Stimulated activated CD4-positive, alpha-beta T cell treated with anti-CD3 and anti-CD28 coated beads, Interleukin-1b, Interleukin-23, amount 100 ng/mL, for 4 hours (primary cell): ENCODE measurements at regions not wholly inside any gene's neighbourhood (a gene's known extent, or its start where the extent isn't known, plus 50 kb on each side); places are given as distances from the start of the nearest gene placed in this dataset.
"Not testable (repeated sequence)": the region's sequence is repeated elsewhere in the genome, so short reads cannot be mapped to it uniquely, and the experiment has no call there.

Experiments
- DNase-seq, 2 donors: peaks; one replicate each; pipeline ENCODE4 v3.0.0-alpha.2; 2020; ENCODE audit warnings: low read depth in 2 of 2

DNA sequence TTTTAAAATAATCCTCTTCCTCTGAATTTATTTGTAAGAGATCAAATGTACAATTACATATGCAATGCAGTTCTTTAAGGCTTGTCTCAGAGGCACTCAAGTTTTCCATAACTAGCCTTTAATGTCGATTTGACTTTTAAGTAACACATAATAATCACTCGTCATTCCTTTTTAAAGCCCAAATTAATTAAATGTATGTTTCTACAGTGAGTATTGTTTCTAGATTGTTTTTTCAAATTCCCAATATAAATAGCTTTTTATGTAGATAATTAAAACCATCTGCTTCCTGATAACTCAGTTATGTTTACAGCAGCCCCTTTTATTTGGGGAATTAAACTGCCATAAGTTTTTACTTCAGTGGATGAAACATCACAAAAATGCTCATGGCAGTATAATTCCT lies 185.1 kb downstream of the ETNK1 start:
- DNase-seq: no peak

DNA sequence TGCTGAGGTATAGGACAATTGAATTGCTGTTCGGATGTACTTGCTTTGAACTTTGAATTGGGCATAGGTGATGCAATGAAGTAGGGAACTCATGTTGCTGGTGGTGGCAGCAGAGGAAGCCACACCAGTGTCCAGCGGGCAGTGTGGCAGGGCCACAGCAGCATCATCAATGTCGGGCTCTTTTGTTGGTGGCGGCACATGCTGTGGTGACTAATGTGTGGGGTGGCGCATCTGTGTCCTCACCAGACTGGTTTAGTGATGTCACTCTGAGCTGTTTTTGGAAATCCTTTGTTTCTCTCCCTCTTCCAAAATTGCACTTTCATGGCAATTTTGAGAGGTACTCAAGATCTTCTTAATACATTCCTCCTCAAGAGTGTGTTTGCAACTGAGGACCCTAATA lies 187.6 kb downstream of the ETNK1 start:
- no peak for DNase-seq

DNA sequence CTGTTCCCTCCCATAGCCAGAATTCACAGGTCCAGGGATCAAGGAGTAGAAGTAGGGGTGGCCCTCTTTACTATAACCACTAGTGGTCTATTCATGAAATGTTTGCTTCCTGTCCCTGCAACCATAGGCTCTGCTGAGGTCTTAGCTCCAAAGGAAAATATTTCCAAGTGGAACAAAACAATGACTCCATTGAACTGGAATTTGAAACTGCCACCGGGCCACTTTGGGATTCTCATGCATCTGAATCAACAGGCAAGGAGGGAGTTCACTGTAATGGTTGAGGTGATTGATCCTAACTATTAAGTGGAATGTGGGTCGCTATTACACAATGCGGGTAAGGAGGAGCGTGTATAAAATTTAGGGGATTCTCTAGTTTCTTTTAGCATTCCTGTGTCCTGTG lies 197.0 kb downstream of the ETNK1 start:
- DNase-seq: no peak

DNA sequence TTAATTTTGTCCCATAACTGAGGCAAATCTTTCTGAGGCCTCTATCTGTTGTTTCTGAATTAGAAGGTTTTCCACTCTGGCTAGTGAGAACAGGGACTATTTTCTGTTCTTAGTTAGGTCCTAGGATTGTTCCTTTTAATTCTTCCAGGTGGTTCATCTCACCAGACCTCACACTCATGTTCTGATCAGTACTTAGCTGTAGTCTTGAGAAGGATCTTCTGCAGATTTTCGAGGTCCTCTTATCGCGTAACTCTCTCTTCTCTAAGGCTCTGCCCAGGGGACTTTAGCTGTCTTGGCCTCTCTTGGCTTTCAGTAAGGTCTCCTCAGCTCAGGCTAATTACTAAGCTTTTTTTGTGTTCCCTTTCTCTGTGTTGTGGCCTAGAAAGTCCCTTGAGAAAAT lies 201.1 kb downstream of the ETNK1 start:
- no peak for DNase-seq

DNA sequence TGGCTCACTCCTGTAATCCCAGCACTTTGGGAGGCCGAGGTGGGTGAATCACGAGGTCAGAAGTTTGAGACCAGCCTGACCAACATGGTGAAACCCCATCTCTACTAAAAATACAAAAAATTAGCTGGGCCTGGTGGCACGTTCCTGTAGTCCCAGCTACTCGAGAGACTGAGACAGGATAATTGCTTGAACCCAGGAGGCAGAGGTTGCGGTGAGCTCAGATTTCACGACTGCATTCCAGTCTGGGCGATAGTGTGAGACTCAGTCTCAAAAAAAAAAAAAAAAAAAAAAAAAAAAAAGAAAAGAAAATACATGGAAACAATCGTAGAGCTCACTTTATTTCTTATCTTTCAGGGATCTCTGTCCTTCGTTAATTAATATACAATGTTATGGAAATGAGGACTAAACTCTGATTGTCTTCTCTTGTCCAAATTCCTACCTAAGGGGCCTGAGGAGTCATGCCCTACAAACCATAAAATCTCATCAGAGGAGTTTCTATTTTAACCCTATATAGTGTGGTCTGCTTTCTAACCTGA lies 201.5 kb downstream of the ETNK1 start:
- not testable (repeated sequence) for DNase-seq

DNA sequence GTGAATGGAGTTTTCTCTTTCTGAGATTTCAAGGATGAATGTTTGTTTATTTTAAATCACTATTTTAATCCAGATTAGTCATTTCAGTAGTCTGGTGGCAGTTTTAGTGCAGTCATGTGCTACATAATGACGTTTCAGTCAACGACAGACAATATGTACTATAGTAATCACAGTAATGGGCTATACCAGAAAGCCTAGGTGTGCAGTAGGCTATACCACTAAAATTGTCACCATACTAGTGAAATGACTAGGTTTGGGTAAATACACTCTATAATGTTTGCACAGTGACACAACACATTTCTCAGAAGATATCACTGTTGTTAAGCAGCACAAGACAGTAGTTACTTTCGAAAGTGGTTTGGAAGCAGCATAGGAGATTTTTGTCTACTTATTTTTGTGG lies 203.1 kb downstream of the ETNK1 start:
- DNase-seq: no peak

DNA sequence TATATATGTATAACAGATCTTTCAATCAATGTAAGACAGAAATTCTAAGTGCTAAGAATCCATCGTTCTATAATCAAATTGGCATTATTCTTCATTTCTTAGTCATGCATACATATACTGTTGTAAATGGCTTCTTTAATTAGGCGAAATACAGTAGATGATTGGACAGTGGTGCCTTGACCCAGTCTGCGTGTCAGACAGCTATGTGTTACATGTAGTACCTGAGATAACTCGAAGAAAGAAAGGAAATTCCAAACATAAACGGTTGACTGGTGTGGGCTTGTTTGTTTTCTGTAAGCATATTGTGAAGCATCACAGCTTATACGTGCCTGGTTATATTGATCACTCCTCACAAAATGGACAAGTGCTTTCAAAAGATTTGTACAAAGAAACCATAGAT lies 210.5 kb downstream of the ETNK1 start:
- DNase-seq: no peak

DNA sequence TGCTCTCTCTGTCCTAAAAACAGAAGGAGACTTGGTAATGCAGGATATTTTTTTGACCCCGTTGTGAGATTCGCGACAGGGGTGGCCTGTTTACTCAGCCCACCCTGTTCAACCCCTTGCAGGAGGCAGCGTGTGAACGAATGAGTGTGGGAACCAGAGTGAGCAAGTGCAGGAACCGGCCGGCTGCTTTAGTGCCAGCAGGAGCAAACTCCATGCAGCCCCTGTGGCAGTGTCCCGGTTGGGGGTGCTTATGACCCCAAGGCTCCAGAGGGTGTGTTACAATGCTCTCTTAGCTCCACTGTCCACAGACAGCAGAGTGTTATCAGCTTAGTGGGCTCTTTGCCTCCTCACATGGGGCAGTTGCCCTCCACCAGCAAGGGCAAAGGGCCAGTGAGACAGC lies 225.2 kb downstream of the ETNK1 start:
- no peak for DNase-seq

DNA sequence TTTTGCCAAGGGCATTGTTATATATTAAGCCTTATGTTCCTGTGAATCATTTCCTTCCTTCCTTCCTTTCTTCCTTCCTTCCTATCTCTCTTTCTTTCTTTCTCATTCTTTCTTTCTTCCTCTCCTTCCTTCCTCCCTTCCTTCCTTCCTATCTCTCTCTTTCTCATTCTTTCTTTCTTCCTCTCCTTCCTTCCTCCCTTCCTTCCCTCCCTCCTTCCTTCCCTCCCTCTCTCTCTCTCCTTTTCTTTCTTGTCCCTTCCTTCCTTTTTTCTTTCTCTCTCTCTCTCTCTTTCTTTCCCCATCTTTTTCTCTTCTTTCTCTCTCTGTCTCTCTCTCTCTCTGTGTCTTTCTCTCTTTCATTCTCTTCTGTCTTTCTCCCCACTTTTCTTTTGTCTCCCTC lies 226.6 kb downstream of the ETNK1 start:
- DNase-seq: no peak

DNA sequence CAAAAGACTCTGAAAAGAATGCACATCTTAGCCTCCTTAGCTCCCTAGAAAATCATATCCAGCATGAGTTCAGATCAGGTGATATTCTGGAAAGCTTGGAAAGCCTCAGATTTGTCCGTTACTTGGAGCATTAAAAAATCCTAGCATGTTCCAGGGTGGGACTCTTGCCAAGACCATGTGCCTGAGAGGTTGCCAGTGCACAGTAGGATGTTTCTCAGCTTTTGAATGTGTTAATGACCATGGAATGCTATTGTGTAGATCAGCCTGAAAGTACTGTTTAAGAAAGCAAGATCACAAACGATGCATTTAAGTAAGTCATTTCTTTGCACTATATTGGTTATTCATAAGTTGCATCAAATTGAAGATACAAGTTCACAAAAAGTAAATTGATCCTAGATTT lies 230.5 kb downstream of the ETNK1 start:
- no peak for DNase-seq

DNA sequence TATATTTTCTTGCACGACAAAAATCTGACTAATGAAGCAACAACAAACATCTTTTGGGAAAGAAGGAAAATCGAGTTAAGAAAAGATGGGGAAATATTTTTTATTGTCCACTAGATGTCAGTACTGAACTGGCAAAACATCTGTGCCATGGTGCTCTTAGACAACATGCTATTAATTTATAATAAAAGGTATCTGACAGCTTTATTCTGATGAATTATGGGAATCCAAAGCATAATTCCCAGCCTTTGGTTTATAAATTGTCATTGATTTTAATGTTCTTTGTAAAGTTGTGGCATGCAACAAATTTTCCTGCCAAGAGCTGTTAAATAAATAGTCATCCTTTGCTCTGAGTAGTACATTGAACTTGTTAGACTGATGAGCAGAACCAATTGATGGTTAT lies 231.2 kb downstream of the ETNK1 start:
- no peak for DNase-seq

DNA sequence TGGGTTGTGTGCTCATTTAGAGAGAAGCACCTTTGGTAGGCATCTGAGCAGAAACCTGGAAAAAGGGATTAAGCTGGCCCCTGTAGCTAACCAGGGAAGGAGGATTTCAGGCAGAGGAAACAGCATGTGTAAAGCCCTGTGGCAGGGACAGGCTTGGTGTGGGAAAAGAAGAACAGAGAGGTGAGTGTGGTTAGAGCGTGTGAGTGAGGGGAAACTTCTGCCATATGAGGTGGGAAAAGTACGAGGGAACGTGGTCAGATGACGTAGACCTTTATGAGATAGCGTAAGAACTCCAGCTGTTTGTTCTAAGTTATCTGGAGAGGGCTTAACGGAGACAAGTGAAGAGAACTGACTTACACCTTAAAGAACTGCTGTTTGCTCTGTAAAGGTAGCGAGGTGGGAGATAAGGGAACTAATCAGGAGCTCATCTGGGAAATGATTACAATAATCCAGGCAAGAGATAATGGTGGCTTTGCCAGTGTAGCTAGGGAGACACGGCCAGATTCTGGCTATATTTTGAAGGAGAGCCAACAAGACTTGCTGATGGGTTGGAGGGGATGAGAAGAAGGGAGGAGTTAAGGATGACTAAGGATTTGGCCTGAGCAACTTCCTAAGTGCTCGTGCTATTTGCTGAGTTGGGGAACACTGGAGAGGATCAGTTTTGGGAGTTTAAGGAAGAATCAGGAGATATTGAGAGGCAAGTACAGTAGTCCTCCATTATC lies 234.0 kb downstream of the ETNK1 start:
- no peak for DNase-seq

DNA sequence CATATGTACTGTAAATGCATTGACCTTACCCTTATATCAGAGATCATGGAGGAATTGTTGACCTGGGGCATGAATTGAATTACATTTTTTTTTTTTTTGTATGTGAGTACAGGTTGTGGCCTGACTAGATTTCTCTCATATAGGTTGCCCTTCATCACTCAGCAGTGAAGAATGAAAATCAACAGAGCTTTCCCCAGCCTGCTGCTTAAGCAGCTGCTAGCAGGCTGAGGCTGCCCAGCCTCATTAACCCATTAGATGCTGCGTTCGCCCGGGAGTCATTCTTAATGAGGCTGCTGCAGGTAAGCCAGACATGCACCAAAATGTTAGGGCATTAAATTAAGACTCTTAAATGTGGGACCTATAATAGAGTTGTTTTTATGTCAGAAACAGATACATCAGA lies 236.0 kb downstream of the ETNK1 start:
- DNase-seq: no peak

DNA sequence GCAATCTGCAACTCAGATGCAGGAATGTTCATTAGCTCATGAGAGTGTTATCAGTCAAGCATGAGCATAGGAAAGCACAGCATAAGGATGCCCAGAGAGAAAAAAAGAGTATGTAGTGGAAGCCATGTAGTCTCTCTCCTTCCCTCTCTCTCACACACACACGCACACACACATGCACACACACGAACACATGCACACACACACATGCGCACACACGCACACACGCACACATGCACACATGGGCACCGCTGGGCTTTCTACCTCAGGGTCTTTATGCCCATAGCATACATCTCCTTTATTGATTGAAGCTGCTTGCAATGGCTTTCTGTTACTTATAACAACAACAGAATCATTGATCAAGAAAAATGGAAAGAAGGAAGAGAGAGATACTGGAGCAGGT lies 240.9 kb downstream of the ETNK1 start:
- DNase-seq: no peak

DNA sequence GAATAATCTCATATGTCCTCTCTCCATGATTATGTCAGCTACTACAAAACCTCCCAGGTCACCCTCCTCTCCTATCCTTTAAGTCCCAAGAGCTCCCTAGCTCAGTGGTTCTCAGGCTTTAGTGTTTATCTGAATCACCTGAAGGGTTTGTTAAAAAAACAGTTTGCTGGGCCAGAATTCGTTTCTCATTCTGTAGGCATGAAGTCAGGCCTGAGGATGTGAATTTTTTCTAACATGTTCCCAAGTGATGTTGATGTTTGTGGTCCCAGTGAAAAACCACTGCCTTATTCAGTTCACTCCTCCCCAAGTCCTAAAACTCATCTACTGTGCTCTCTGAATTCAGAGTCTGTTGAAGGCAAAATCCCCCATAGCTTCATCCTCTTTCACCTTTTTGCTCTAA lies 241.4 kb downstream of the ETNK1 start:
- DNase-seq: no peak

DNA sequence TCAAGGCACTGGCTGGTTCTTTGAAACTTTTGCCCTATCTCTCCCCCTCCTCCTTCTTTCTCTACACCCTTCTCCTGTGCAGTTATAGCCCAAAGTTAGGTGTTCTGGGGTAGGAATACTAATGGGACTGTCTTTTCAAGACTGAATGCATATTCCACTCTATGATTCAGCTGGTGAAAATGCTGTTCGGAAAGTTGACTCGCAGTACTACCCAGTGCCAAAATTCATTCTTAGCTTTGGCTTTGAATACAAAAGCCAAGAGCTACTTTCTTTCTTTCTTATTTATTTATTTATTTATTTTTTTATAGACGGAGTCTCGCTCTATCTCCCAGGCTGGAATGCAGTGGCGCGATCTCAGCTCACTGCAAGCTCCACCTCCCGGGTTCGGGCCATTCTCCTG lies 249.2 kb downstream of the ETNK1 start:
- no peak for DNase-seq

DNA sequence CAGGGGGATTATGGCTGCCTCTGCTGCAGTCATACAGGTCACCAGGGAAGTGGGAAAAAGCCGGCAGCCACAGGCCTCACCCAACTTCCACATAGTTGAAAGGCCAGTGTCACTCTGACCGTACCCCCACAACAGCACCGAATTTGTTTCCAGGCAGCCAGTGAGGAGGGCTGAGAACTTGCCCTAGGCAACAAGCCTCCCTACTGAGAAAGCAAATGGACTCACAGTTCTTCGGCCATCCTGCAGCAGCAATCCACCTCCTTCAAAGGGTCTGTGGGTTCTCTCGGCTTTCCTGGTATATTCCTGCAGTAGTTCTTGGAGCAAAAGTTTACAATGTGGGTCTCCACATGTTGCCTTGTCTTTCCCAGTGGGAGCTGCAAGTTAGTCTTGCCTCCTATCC lies 251.3 kb downstream of the ETNK1 start:
- DNase-seq: no peak

DNA sequence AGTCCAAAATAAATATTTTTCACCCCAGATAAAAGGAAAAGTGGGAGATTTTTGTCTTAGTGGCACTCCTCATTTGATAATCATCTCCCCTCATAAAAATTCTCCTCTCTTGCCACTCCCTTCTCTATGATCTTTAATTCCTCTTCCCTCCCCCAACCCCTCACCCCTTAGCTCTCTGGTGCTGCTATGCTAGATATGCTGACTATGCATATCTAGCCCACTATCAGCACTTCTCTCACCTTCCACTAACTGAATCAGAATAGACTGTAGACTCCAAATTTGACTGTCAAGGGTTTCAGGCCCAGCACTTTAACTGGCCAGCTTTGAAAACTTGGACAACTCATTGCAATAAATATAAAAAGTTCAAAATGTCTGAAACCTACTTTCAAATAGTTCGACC lies 254.2 kb downstream of the ETNK1 start:
- no peak for DNase-seq

DNA sequence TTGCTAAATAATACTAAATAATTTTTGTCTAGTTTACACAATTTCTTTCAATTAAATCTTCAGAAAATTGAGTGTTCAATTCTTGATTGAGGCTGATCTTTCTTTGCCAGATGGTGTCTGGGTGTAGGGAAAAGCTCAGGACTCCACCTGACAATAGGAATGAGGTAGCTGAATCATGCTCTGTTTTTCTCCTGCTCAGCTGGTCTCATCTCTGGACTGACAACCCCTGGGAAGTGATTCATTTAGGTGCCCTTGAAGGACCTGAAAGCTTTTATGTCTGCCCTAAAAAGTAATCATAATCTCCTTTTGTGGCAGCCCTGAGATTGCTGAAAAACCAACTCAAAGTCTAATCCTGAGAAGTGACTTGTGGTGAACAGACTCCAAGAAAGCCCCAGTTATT lies 255.4 kb downstream of the ETNK1 start:
- no peak for DNase-seq

DNA sequence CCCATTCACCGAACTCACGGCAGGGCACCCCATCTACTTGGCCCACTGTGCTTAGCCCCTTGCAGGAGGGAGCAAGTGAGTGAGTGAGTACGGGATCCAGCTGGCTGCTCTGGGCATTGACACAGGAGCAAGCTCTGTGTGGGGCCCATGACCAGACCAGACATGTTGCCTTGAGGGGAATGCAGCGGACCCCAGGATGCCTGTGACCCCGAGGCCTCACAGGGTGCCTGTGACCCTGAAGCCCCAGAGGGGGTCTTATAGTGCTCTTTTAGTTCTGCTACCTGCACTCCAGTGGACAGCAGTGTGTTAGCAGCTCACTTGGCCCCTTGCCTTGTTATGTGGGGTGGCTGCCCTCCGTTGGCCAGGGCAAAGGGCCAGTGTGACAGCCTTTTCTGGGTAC lies 255.8 kb downstream of the ETNK1 start:
- DNase-seq: no peak

DNA sequence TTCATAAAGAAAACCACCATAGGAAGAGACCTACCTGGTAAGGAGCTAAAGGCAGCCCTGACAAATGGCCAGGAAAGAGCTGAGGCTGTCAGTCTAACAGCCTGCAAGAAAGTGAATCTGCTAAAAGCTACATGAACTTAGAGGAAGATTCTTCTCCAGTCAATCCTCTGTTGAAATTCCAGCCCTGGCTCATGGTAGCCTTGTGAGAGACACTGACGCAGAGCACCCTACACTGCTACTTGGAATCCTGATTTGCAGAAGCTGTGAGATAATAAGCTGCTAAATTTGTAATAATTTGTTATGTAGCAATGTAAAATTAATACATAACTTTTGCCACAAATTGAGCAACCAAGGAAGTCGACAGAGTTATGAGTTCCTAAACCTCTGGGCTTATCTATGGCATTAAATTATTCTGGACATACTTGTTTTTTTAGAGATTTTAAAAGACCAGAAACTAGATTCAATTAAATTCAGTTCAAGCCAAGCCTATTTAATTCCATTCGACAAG lies 257.0 kb downstream of the ETNK1 start:
- no peak for DNase-seq

DNA sequence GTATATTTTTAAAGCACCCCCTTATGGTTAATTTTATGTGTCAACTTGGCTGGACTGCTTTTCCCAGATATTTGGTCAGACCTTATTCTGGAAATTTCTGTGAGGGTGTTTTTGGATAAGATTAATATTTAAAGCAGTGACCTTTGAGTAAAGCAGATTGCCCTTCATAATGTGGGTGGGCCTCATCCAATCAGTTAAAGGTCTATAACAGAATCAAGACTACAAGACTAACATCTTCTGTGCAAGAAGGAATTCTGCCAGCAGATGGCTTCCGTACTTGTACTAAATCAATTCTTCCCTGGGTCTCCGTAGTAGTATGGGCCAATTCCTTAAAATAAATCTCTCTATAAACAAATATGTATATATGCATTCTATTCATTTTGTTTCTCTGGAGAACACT lies 257.6 kb downstream of the ETNK1 start:
- DNase-seq: no peak

DNA sequence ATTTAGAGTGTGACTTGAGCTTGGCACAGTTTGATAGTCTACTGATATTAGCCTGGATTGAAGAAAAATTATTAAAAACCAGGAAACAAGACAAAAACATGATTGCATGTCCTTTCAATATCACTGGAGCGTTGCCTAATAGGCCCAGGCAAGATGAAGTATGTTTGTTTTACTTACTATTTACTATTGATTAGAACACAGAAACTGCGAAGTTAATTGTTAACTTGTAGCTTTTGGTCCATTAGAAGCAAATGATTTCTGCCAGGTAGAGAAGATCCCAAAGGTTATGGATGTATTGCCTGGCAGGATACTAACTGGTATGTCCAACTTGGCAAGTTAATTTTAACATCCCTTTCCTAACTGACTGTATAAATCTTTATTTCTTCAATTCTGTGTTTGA lies 268.9 kb downstream of the ETNK1 start:
- DNase-seq: no peak

DNA sequence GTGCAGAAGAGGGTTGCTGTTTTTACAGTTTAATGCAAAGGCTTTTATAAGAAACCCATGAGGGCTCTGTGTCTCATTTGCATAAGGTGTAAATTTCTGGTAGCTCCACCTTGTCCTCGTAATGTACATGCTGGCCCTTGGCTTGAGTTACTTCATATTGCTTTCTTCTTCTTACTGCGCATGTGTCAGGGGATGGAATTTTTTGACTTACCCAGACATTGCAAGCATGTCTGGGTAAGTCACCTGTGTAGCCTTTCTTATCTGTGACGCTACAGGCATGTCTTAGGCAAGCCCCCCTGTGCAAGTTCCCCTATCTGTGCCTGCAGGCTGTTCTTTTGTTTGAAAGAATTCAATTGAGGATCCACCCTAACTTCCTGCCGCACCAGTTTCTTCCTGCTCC lies 274.2 kb downstream of the ETNK1 start:
- no peak for DNase-seq
